GM13976 (cell line): ENCODE measurements at regions not wholly inside any gene's neighbourhood (a gene's known extent, or its start where the extent isn't known, plus 50 kb on each side); places are given as distances from the start of the nearest gene placed in this dataset.

Experiments used
- DNase-seq: peaks from one replicate; pipeline ENCODE4 v3.0.0; 2012; ENCODE audit warnings: low spot score
- in situ Hi-C: fragments of 300-500 bp; cut with MboI; formaldehyde crosslinking; loops from one replicate; pipeline ENCODE4 v1.12.0; 2022; ENCODE audit warnings: low sequenced_read_pairs, mixed read lengths, inconsistent platforms; ENCODE audit not compliant: unreplicated experiment
- TF ChIP-seq, protein P1 (sequence below): IDR thresholded peaks from 2 replicates; pipeline ENCODE4 v1.5.1; 2012; ENCODE audit warnings: borderline replicate concordance, mild to moderate bottlenecking; ENCODE audit not compliant: insufficient read depth; ENCODE audit errors: extremely low read depth, missing control alignments, control extremely low read depth

DNA sequence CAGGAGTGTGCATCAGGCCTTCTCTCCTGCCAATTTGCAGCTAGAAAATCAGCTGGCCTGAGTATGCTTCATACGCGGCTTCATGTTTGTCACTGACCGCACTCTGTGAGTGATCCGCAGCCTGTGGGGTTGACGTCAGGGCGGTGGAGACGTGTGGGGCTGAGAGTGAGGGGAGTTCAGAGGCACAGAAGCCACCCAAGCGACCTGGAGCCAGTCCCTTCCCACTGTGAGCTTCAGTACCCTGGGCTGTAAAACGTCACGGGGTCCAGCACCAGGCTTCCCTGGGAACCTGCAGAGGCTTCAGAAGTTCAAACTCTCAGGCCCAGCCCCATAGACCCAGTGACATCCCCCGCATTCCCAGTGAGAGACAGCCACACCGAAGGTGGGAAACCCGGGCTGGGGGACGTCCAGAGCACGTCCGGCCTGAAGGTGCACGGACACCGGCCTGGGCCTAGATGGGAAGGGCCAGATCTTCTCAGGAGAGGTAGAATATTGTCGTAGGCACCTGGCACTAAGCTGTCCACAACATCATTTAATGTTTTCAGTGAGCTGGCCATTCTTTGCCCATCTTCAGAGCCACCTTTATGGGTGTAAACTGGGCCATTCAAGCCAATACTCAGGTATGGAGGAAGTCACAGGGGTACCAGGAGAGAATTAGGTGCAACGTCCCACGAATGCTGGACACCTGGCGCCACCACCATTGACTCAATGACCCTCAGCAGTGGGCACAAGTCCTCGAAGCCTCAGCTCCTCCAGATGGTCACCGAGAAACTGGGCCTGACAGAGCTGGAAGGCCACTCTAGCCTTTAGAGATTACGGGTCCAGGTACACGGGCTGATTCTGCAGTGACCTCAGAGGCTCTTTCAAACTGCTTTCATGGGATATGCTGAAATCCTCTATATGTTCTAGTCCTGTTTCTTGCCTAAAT, 235.6 kb upstream of the MYT1L start:
- TF ChIP-seq, protein P1, sequence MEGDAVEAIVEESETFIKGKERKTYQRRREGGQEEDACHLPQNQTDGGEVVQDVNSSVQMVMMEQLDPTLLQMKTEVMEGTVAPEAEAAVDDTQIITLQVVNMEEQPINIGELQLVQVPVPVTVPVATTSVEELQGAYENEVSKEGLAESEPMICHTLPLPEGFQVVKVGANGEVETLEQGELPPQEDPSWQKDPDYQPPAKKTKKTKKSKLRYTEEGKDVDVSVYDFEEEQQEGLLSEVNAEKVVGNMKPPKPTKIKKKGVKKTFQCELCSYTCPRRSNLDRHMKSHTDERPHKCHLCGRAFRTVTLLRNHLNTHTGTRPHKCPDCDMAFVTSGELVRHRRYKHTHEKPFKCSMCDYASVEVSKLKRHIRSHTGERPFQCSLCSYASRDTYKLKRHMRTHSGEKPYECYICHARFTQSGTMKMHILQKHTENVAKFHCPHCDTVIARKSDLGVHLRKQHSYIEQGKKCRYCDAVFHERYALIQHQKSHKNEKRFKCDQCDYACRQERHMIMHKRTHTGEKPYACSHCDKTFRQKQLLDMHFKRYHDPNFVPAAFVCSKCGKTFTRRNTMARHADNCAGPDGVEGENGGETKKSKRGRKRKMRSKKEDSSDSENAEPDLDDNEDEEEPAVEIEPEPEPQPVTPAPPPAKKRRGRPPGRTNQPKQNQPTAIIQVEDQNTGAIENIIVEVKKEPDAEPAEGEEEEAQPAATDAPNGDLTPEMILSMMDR = no peak
- in situ Hi-C loops = no loop called here
- no peak for DNase-seq

DNA sequence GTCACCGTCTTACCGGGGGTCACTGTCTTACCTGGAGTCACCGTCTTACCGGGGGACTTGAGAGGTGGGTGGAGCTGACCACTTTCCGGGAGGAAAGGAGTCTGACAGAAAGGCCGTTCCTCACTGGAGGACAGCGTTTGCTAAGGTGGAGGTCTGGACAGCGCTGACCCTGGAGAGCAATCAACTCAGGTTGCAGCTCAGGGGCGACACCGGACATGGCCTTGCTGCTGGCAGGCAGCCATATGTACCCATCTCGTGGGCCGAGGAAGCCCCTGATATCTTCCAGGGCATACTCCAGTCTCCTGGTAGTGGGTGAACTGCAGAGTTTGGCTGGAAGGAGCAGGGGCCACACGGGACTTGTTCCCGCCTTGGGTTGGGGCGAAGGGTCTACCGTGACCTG, 234.6 kb upstream of the MYT1L start:
- in situ Hi-C loops = no loop called here
- TF ChIP-seq, protein P1 = no peak
- DNase-seq = no peak

DNA sequence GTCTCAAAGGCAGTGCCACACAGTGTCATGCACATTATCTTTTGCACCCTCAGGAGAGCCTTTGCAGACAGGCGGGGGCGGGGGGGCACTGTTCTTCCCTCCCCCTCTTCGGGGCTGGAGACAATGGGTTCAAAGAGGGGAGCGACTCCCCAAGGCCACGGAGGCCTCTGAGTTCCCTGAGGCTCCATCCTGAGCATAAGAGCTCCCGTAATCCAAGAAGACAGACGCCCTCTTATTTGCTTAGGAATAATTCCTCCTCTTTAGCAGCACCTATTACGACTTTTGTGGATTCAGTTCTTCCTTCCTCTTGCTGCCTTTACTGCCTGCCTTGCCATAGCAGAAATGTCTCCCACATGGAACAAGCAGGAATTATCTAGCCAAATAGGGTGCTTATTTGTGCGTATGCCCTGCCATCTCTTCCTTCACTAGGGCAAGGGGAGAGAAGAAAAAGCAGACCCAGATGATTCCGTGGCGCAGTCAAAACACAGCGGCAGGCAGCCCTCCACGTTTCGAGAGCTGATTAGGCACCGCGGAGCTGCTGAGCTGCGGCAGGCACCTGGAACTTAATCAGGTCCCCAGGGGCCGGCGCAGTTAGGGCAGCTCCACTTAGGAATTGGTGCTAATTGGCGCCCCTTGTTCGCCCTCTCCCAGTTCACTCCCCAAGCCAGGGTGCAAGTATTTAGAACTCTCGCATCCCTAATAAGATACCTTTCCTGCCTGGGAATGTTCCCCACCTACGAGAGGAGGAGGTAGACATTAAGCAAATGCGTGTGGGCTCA, 233.4 kb upstream of the MYT1L start:
- TF ChIP-seq, protein P1 = no peak
- no peak for DNase-seq
- in situ Hi-C loops = no loop called here

DNA sequence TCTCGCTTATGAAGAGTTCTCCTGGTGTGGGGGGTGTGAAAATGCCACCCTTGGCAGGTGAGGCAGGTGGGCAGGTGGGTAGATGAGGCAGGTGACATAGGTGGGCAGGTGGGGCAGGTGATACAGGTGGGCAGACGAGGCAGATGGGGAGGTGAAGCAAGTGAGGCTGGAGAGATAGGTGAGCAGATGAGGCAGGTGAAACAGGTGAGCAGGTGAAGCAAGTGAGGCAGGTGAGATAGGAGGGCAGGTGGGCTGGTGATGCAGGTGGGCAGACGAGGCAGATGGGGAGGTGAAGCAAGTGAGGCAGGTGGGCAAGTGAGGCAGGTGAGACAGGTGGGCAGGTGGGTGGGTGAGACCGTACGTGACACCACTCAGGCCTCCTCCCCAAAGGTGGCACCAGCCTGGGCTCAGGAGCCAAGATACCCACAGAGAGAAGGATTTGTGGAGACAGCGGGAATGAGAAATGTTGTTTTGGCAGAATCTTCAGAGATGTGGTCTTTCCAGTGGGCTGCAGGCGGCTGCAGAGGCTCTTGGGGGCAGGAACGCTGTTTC, 232.3 kb upstream of the MYT1L start:
- no peak for DNase-seq
- in situ Hi-C loops = no loop called here
- TF ChIP-seq, protein P1 = no peak

DNA sequence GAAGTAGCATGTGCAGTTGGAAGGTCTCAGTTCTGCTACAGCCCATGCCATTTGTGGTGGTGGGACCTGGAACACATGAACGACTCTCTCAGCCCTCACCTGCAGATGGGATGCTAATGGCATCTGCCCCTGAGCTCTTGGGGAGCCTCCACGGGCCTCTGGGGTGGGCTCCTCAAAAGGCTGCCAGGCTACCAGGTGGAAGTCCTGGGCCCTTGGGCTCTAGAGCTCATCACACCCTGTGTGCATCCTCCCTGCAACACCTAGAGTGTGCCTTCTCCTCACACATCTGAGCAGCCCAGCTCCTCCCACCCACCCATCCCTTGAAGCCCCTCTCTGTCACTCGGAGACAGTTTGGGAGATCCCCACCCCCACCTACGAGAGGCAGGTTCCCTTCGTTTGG, 231.8 kb upstream of the MYT1L start:
- TF ChIP-seq, protein P1 = no peak
- in situ Hi-C loops = no loop called here

DNA sequence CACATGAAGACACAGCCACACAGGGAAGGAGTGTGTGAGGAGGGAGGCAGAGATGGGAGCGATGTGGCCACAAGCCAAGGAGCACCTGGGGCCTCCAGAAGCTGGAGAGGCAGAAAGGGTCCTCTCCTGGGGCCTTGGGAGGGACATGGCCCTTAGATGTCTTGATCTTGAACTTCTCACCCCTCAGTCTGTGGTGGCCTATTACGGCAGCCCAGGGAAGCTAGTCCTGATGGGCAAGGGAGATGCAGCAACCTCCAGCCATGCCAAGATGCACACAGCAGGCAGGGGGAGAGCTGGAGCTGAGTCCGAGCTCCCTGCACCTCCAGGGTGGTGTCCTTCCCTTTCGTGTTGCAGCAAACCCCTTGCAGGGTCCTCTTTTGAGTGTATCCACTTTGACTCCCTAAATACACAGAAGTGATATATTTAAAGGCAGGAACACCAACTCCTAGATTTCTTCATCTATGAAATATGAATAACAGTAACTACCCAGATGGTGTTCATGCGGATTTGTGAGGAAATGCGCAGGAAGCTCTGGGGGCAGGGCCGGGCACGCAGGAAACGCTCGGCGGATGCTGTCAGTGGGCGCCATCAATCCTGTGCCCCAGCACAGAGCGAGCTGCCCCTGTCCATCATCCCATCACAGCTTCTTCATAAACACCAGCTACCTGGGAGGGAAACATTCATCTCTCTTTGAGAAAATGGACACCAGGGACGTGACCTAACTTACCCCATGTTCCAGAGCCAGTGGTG, 230.4 kb upstream of the MYT1L start:
- TF ChIP-seq, protein P1 = no peak
- DNase-seq = no peak
- in situ Hi-C loops = no loop called here

More for the DNA sequence above, 231.8 kb upstream of the MYT1L start:
- DNase-seq = no peak
